ENCODE measurements at regions not wholly inside any gene's neighbourhood (a gene's known extent, or its start where the extent isn't known, plus 50 kb on each side); places are given as distances from the start of the nearest gene placed in this dataset.
A peak's percentile ranks its signal among the peaks of the same experiment; 100 is the strongest.

DNA sequence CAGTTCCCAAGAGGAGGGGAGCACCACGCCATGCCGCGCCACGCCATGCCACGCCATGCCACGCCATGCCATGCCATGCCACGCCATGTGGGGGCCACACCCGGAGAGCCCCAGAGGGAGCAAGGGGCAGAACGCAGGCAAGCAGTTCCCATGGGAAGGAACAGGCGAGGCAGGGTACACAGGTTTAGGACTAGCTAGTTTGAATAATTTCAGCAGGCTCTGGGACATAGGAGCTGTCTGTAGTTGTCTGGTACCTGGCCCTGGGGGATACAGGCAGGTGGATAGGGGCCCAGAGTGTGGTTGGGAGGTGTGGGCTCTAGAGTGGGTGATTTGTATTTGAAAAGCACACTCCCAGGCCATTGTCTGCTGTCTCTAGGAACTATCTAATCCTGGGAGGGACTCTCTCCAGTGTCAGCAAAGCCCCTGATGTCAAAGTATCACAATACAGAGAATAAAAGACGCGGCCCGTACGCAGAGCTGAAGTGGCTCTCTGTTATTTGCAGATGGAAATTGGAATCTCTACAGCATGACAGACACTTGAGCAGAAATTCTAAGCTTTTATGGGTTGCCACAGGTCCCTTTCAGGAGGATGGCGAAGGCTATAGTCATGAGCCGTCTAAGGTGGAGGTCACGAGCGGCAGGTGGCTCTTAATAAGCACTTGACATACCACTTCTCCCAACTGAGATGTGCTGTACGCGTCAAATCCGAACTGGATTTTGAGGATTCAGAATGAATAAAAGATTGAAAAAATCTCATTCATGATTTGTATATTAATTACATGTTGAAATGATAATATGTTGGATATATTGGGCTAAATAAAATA, 220.8 kb upstream of the TNRC6C start:
- DNase-seq: peak; percentile 16

DNA sequence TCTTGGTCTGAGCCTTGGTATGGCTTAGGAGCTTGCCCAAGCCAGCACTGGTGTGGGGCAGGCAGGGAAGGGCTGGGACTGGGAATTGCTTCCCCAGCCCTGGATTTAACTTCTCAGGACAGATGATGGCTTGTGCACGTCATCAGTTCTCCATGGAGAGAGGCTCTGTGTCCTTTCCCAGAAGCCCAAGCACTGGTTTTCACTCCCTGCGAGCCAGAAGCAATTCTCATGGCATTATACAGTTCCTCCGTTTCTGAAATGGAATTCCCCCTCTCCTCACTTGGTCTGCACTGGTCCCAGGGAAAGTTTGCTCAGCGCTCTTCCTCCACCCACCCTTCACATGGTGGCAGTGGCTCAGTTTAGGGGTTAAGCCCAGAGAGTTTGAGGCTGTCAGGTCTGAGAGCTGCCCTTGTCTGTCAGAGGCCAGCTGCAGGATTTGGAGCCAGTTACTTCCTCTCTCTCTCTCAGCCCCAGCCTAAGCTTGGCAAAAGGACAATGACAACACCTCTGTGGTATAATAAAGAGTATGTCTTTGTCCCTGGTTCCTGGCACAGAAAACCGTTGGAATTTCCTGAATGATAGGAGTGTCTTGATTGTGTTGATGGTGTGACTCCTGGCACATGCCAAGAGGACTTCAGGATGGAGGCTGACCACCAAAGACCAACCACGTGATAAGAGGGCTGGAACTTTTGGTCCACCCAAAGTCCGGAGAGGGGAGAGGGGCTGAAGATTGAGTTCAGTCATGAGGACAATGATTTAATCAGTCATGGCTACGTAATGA, 219.6 kb upstream of the TNRC6C start:
- DNase-seq: peak; percentile 16

DNA sequence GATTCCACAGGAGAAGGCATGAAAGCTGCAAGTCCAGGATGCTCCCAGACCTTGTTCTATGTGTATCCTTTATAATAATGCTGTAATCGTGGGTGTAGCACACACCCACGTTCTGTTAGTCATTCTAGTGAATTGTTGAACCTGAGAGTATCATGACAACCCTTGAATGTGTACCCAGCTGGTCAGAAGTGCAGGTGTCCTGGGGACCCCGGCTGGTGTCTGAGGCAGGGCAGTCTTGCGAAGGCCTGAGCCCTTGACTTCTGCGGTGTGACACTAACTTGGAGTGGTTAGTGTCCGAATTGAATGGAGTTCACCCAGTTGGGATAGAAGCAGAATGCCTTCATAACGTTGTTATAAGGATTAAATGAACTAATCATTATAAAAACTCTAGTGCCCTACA, 218.0 kb upstream of the TNRC6C start:
- no peak for DNase-seq

DNA sequence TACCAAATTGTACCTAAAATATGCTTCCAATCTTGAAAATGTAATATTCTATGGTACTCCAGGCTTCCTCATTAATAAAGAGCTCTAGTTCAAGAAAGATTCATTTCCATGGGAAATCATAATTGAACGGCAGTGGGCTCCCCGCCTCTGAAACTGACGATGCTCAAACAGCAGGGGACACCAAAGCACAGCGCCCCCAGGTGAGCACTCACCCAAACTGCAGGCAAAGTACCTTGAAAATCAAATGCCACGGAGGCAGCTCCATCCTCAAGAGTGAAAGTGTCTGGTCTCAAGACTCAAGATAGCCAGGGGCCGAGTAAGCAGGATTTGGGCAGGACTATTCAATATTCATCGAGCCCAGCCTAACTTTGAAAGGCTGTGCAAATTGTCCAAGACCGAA, 217.4 kb upstream of the TNRC6C start:
- peak; percentile 65 for DNase-seq

DNA sequence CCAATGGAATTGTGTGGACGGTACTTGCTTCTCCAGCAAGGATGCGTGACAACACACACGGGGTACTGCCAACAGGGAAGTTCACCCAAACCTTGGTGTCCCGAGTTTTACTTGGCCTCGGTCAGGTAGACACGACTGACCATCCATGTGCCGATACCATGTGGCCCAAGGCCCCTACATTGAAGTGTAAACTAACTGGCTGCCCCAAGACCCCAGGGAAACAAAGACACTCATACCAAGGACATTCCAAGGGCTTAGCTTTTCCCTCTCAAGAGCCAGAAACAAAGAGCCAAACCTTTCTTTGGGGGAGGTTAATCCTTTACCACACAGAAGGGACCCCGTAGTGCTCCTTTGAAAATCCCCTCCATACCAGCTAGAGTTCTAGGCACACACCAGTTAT, 215.9 kb upstream of the TNRC6C start:
- DNase-seq: no peak

DNA sequence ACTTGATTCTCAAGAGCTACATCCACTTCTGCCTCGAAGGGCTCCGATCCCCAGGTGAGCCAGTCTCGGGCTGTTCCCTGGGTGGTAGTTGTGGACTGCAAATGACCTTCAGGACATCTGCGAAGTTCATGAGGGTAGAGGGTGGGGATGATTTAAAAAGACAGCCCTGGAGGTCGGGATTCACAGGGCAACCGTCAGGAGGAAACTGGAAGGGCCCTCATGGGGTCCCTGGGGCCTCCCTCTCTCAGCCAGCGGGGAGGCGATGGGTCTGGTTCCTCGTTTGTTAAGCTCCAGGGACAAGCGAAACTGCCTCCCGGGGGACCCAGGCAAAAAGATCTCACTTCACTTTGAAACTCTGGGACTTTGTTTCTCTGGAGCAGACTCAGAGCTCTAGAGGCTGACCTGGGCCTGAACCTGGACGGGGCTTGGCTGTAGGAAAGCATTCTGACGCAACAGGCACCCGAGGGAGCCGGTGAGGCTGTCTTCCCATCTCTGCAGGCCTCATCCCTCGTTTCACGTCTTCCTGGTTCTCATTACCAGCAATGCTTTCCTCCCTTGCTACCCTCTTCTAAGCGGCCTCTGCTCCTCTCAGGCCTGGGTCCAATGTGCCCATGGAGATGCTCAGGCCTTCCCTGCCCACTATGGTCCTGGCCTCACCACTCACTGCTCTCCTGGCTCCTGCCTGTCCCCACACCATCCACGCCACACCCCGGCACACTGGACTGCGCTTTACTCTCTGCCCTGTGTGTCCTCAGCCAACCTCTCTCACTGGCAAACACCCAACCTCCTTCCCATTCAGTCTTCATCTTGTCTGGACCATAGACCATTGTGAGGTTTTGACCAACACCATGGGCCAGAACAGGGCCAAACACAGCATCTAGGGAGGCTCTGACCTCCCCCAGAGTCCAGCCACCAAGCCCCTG, 214.2 kb upstream of the TNRC6C start:
- no peak for DNase-seq

DNA sequence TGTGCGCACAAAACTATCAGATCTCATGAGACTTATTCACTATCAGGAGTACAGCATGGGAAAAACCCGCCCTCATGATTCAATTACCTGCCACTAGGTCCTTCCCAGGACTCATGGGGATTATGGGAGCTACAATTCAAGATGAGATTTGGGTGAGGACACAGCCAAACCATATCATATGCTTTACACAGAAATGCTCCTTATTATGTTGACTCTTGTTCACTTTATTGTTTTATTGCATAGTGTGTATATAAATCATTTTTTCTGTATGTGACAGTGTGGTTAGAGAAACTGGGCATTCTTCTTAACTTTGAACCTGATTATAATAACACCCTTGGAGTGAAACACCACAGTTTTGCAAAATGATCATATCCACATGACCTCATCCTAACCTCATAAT, 212.8 kb upstream of the TNRC6C start:
- no peak for DNase-seq

DNA sequence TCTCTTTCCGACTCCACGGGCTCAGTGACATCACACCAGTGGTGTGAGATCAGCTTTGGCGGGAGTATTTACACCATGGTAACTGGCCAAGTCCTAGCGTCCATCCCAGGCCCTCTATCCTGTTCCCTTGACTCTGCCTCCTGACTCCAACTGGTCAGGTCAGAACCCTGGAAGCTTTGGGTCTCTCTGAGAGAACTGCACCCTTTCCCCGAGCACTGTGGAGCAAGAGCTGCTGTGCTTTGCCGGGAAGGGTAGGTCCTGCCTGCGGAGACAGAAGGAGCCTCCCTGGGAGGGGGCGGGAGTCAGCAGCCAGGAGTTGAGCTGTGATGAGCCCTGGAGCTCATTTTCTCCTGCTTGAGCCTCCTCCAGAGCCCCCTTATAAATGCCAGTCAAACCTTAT, 212.1 kb upstream of the TNRC6C start:
- no peak for DNase-seq

DNA sequence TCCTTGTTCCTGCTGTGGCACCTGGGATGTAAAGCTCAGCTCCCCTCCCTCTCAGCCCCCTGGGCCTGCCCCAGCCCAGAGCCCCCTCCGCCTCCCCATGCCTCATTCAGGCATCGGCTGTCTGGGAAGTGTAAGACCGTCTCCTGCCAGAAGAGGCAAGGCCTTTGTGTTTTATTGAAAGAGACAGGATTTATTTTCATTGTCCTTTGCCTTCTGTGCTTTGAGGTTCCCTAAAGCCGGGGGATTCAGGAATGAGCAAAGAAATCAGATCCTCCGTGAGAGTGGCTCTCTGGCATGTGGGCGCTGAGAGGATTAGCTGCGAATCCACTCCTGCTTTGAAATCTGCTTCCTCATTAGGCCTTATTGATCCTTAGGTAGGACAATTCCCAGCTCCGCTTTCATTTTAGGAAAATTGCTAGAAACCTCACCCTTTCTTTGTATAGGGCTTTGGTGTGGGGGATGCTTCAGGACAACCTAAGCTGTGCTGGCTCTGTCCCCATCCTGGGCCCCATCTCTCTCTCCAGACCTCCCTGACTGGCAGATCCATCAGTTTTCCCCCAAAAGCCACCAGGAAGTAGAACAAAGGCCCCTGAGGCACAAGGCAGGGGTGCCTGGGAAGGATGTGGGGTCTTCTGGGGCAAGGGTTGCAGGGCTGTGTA, 211.5 kb upstream of the TNRC6C start:
- DNase-seq: no peak

DNA sequence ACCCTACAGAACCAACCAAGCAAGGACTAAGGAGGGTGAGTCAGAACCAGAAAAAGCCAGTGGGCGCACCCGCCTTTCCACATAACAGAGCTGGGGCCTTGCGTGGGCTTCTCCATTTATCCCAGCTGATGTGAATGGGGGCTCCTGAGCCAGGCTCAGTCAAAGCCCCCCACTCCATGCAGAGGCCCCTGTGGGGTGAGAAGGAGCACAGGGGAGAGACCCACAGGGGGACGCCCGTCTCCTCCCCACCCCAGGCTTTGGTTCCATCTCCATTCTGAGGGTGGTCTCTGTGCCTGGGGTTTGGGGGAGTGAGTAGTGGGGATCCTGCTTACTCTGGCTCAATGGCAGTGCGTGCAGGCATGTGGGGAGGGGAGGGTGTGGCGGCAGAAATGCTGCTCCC, 210.1 kb upstream of the TNRC6C start:
- DNase-seq: no peak

DNA sequence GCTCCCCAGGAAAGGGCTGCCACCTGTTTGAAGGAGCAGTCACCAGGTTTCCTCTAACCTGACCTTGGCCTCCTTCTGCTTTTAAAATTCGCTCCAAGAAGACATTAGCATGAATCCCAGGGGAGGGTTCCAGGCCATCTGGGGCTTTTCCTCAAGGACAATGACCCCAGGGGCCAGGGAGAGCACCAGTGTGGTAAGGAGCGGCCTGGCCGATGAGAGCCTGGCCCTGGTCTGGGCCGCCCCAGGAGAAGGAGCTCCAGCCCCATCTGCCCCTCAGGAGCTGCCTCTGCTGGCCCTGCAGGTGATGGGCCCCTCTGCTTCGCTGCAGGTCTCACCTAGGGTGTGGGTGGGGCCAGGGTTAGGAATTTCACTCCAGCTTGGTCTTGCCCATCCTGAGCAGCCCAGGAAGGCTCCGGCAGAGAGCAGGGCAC, 209.2 kb upstream of the TNRC6C start:
- no peak for DNase-seq

DNA sequence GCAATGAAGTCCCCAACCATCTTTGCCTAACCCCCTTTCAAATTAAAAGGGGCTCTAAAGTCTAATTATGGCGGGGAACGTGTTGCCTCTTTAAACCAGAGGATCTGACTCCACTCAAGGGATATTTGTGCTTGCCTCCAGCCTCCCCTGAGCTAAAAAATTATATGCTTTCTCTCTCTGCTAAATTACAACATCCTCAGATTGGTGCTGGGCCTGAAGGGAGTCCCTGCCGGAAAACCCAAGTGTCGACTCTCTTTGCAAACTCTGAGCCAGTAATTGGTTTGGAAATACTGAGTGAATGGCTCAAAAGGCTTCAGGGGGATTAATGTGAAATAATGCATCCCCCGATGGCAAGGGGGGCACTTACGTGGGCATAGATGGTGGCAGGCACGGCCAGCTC, 208.5 kb upstream of the TNRC6C start:
- no peak for DNase-seq

DNA sequence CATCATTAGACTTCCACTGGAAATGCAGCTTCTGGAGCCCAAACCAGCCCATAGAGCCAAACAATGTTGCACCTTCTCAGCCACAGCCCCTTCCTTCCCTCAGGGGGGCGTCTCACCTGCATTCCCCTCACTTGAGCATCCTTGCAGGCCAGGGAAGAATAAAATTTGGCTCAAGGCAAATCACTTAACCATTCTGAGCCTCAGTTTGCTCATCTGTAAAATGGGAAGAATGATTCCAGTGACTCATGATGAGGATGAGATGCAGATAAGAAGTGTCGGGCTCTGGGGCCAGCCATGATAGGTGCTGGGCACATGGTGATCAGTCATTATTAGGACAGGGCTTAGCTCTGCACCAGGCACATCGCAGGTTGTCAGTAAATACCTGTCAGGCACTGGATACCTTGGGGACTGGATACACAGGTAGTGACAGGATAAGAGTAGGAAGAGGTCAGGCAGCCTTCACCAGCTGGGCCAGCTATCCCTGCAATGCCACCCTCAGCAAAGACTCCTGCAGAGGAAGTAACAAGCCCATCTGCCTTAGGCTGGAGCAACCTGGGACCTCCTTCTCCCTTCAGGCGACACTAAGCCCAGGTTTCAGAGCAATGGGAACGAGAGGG, 208.0 kb upstream of the TNRC6C start:
- no peak for DNase-seq

DNA sequence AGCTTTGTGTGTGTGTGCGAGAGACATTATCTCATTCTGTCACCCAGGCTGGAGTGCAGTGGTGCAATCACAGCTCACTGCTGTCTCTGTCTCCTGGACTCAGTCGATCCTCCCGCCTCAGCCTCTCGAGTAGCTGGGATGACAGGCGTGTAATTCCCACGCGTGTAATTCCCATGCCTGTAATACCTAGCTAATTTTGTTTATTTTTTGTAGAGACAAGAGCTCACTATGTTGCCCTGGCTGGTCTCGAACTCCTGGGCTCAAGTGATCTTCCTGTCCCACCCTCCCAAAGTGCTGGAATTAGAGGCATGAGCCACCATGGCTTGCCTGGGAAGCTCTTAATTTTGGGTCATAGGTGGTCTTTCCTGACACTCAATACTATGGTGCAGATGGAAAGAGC, 205.3 kb upstream of the TNRC6C start:
- no peak for DNase-seq

DNA sequence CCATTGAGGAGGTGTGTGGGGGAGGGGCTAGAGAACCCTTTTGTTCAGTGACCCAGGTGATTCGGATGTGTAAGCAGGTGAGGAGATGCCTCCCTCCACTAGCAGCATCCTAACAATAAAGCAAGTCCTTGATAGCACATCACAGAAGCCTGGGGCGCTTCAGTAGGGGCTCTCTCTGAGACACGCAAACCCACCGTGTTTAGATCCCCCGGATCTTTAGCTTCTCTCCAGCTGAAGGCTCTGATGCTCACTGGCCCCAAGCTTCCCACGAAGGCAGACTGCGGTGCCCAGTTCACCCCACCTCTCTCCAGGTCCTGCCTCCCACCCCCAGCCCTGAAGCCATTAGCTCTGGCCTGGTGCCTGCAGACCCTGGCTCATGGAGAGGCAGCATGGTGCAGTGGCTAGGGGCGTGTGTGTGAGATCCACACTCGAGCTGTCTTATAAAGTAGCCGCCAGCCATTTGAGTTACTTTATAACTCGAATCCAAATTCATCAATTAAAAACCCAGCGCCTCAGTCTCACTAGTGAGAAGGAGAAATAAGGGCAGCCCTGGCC, 204.7 kb upstream of the TNRC6C start:
- no peak for DNase-seq

DNA sequence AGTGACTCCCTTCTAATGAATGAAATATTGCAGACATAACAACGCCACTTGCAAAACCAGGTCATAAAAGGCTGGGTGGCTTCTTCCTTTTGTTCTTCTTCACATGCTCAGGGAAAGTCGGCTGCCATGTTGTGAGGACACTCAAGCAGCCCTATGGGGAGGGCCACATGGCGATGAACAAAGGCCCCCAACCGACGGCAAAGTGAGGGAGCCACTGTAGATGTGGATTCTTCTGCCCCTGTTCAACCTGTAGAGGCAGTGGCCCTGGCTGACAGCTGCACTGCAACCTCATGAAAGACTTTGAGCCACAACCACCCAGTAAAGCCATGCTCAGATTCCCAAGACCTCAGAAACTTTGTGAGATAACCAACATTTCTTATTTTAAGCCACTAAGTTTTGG, 203.5 kb upstream of the TNRC6C start:
- DNase-seq: no peak

DNA sequence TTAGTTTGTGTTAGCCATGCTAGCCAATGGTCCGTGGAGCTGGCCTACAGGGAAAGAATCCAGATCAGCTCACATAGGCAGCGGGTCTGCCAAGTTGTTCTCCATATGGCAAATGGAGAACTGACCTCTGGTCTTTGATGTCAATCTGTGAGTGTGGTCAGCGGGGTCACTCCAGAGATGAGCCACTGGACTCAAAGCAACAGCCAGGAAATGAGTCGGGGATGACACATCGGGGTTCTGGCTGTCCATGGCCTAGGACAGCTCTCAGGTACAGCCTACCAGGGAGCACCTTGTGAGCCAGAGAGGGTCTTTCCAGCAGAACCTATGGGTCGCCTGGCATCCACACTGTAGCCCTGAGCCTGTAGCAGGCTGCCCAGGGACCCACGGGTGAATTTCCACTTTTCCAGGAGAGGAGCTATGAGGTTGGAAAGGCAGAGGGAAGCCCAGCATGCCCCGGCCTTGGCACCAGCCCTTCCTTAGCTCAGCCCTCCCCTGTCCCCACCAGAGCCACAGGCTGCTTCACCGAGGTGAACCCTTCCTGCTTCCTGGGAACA, 203.0 kb upstream of the TNRC6C start:
- DNase-seq: no peak

DNA sequence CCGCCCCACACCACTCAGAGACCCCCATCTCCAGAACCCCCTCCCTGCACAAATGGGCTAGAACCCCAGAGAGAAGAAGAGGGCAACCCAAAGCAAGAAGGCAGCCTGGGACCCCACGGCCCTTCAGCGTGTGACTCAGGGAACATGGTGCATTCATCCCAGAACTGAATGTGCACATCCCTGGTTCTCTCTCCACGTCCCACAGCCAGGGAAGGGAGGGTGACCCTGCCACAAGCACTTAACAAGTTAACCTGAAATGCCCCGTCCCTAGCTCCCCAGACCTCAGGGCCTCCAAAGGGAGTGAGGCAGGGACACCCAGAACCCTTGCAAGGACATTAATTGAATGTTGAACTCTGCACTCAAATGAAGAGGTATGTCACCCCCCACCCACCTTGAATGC, 202.5 kb upstream of the TNRC6C start:
- no peak for DNase-seq

DNA sequence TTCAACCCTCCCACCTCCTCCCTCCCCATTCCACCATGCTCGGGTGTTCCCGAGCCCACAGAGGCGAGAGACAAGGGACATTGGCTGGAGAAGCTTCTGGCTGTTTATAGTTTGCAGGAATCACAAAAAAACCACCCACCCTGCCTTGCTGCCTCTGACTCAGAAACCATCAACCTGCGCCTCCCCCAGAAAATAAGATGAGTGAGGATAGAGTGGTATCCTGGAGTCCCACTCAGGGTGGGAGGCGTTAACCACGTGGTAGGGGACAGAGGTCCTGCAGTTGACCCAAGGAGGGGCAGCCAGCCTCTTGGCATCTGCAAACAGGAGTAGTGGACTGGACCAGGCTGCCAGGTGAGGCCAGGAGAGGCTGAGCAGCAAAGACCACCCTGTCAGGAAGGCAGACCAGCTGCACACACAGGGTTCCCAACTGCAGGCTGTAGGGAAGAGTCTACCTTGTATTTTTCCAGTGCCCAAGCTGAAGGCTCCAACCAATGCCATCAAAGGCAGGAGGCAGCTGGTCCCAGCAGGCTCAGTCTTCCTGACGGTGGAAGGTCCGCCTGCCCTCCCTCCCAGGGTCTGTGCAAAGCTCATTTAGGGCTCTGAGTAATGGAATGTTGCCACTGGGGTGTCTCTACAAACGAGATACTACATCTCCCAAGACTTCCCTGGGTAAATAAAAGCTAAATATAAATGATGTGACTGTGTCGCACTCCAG, 201.5 kb upstream of the TNRC6C start:
- no peak for DNase-seq

DNA sequence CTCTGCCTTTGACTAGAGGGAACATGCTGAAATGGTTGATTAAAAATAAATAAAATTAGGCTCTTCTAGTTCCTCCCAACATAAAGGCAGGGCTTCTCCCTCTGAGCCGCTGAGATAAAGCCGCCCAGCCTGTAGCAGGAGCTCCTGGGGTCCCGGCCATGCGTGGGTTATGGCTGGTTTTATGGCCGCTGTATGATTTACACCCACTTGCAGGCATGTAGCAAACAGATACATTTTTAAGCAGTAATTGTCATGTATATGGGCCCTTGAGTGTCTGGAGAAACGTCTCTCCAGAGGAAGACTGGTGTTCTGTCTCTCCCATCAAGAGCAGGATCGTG, 201.0 kb upstream of the TNRC6C start:
- DNase-seq: no peak

DNA sequence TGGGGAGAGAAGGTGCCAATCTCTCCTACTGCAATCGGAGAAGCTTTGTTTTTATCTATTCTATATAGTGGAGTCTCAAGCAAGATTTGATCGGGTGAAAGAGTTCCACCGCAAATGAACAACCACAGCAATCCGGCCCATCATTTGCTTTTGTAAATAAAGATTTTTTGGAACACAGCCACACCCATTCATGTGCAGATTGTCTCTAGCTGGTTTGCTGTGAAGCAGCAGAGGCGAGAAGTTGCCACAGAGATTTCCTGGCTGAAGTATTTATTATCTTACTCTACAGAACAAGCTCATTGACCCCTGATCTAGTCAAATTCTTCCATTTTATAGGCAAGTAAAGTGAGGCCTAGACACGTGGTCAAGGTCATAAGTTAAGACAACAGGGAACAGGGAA, 195.5 kb upstream of the TNRC6C start:
- DNase-seq: no peak

Measured in stimulated activated CD8-positive, alpha-beta memory T cell treated with anti-CD3 and anti-CD28 coated beads, Interleukin-4, amount 100 ng/mL, for 48 hours (primary cell).